ENCODE measurements at regions not wholly inside any gene's neighbourhood (a gene's known extent, or its start where the extent isn't known, plus 50 kb on each side); places are given as distances from the start of the nearest gene placed in this dataset.

DNA sequence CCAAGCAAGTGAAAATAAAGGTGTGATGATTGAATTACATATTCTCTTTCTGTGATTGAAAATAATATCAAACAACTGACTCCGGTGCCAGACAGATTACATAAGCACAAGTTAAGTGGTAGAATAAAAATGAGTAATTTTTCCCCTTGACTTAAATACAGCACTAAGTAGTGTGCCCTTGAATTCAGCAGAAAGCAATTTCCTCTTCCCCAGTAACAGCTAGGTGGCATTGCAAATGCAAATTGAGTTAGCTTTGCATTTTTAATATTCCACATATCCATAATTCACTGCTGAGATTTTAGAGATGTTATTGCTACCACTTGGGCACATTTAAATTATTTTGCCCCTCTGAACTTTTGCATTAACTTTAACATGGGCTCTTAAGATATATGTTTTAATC, 89.8 kb upstream of the NPVF start:
- no peaks in the 10 kb centered on the region for H3K36me3 ChIP-seq
- no peak overlapping the region for H3K27ac ChIP-seq
- no peaks in the 10 kb centered on the region for H3K9me3 ChIP-seq
- no peak for DNase-seq
- H3K4me3 ChIP-seq = no peak overlapping the region
- 56 to 82% methylated on average over 1 of the region's 1 CpG for WGBS, 2 donors
- peaks cover 0 to 4% (median 0%) of the 10 kb centered on the region in 4 donors for H3K4me1 ChIP-seq
- intact Hi-C loops (cut with DNase I) = no loop called here
- H3K27me3 ChIP-seq = no peaks in the 10 kb centered on the region
- TF ChIP-seq, protein P1, sequence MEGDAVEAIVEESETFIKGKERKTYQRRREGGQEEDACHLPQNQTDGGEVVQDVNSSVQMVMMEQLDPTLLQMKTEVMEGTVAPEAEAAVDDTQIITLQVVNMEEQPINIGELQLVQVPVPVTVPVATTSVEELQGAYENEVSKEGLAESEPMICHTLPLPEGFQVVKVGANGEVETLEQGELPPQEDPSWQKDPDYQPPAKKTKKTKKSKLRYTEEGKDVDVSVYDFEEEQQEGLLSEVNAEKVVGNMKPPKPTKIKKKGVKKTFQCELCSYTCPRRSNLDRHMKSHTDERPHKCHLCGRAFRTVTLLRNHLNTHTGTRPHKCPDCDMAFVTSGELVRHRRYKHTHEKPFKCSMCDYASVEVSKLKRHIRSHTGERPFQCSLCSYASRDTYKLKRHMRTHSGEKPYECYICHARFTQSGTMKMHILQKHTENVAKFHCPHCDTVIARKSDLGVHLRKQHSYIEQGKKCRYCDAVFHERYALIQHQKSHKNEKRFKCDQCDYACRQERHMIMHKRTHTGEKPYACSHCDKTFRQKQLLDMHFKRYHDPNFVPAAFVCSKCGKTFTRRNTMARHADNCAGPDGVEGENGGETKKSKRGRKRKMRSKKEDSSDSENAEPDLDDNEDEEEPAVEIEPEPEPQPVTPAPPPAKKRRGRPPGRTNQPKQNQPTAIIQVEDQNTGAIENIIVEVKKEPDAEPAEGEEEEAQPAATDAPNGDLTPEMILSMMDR (IDR thresholded peaks at IDR 0.05) = no peak
- TF ChIP-seq EP300 (IDR thresholded peaks at IDR 0.05) (no peak), POLR2AphosphoS5 (IDR thresholded peaks at IDR 0.05) (no peak), POLR2A (IDR thresholded peaks at IDR 0.05) (no peak)

DNA sequence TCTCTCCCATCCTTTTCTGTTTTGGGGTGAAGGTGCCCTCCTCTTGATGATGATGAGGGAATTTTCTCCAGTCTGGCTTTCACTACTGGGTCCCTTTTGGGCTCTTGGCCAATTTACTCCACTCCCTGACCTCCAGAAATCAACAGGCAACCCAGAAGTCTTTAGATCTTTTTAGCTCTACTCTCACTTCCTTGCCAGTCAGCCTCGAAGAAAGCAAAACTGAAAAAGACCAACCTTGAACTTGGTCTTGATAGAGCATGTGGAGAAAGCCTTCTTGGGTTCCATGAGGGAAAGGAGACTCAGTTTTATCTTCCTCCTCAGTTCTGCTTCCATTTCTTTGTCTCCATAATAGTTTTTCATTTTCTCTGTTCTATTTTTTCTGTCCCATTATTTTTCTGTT, 91.4 kb upstream of the NPVF start:
- TF ChIP-seq POLR2AphosphoS5 (IDR thresholded peaks at IDR 0.05) (no peak), POLR2A (IDR thresholded peaks at IDR 0.05) (no peak), EP300 (IDR thresholded peaks at IDR 0.05) (no peak)
- TF ChIP-seq, protein P1 (IDR thresholded peaks at IDR 0.05) = no peak
- Histone ChIP-seq H3K27ac (no peak overlapping the region), H3K4me1 (peaks cover 0 to 4% (median 0%) of the 10 kb centered on the region in 4 donors), H3K36me3 (no peaks in the 10 kb centered on the region), H3K9me3 (no peaks in the 10 kb centered on the region), H3K27me3 (no peaks in the 10 kb centered on the region), H3K4me3 (no peak overlapping the region)
- intact Hi-C loops (cut with DNase I) = no loop called here
- 33 to 50% methylated on average over 1 of the region's 1 CpG for WGBS, 2 donors
- DNase-seq = no peak

DNA sequence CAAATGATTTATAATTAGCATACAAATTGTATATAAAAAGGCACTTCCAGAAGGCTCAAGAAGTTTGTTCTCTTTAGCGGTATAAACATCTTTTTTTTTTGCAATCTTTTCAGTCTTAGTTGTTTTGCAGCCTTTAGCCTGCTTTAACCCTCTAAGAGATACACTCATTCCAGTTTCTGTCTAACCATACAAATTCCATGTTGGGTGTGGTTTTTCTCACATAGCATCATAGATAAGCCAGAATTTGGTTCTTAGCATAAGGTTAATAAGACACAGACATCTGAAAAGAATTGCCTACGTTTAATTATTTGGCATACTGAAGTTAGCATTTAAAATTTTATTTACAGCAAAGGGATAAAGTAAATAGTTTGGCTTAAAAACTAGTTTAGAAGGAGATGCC, 92.5 kb upstream of the NPVF start:
- Histone ChIP-seq H3K9me3 (no peaks in the 10 kb centered on the region), H3K27ac (no peak overlapping the region), H3K27me3 (no peaks in the 10 kb centered on the region), H3K36me3 (no peaks in the 10 kb centered on the region), H3K4me3 (no peak overlapping the region), H3K4me1 (no peaks in the 10 kb centered on the region)
- no peak for TF ChIP-seq POLR2A (IDR thresholded peaks at IDR 0.05)
- TF ChIP-seq POLR2AphosphoS5 (IDR thresholded peaks at IDR 0.05) = no peak
- intact Hi-C loops (cut with DNase I) = no loop called here
- WGBS, 2 donors = 70 to 79% methylated on average over 2 of the region's 2 CpGs
- no peak for DNase-seq

DNA sequence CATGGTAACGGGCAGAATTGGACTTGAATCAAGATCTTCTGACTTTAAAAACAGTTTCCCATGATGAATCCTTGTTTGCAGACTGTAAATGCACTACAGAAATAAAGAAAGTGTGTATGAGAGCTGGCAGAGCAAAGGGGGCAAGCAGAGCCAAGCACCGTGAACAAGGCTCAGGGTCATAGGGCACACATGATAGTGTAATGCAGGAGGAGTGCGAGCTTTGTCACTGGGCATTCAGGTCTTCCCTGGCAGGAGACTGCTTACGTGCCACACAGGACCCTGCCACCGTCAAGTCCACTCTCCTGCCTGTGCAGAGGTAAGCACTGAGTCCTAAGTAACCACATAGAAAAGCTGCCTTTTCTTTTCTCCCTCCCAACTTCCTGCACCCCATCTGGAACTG, 93.1 kb upstream of the NPVF start:
- H3K27me3 ChIP-seq = no peaks in the 10 kb centered on the region
- no peaks in the 10 kb centered on the region for H3K4me1 ChIP-seq
- TF ChIP-seq EP300 (IDR thresholded peaks at IDR 0.05) (no peak), POLR2AphosphoS5 (IDR thresholded peaks at IDR 0.05) (no peak), POLR2A (IDR thresholded peaks at IDR 0.05) (no peak)
- TF ChIP-seq, protein P1 (IDR thresholded peaks at IDR 0.05) = no peak
- DNase-seq = no peak
- intact Hi-C loops (cut with DNase I) = no loop called here
- no peaks in the 10 kb centered on the region for H3K36me3 ChIP-seq
- no peak overlapping the region for H3K27ac ChIP-seq
- no peaks in the 10 kb centered on the region for H3K9me3 ChIP-seq
- no peak overlapping the region for H3K4me3 ChIP-seq
- WGBS, 2 donors = 39 to 63% methylated on average over 5 of the region's 5 CpGs

DNA sequence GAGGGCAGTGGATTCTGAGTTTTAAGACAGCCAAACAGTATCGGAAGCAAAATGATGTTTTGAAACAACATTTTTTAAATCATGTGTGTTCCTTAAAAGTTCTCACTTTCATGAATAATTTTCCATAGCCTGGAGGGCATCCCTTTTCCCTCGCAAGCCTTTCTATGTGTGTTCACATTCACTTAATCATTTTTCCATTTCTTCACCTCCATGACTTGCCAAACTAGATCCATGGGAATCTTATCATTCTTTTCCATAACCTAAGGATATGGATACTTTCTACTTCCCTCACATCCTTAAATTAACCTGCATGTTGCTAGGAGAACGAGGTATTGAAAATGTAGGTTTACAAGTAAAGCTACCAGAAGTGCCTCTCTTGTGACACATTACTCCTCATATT, 94.2 kb upstream of the NPVF start:
- no peaks in the 10 kb centered on the region for H3K27me3 ChIP-seq
- 89 to 90% methylated on average over 3 of the region's 3 CpGs for WGBS, 2 donors
- no peaks in the 10 kb centered on the region for H3K36me3 ChIP-seq
- TF ChIP-seq POLR2A (IDR thresholded peaks at IDR 0.05) (no peak), EP300 (IDR thresholded peaks at IDR 0.05) (no peak), POLR2AphosphoS5 (IDR thresholded peaks at IDR 0.05) (no peak)
- TF ChIP-seq, protein P1 (IDR thresholded peaks at IDR 0.05) = no peak
- intact Hi-C loops (cut with DNase I) = no loop called here
- H3K27ac ChIP-seq = no peak overlapping the region
- no peak for DNase-seq
- no peaks in the 10 kb centered on the region for H3K4me1 ChIP-seq
- no peaks in the 10 kb centered on the region for H3K9me3 ChIP-seq
- no peak overlapping the region for H3K4me3 ChIP-seq

Measured in sigmoid colon (tissue), 6 donors.